GM10266 (cell line): ENCODE measurements at regions not wholly inside any gene's neighbourhood (a gene's known extent, or its start where the extent isn't known, plus 50 kb on each side); places are given as distances from the start of the nearest gene placed in this dataset.

ENCODE experiments used
- DNase-seq: peaks from one replicate; pipeline ENCODE4 v3.0.0; 2012; ENCODE audit errors: extremely low spot score
- CTCF ChIP-seq: IDR thresholded peaks from 2 replicates; pipeline ENCODE4 v1.5.1; 2012; ENCODE audit warnings: mild to moderate bottlenecking, low read depth; ENCODE audit not compliant: control insufficient read depth, insufficient read depth; ENCODE audit errors: missing control alignments

- no peak for TF ChIP-seq CTCF
- DNase-seq: no peak
These were observed 172.1 kb downstream of the MREG start for GRCh38 chr2:215841175-215841816.

- TF ChIP-seq CTCF: no peak
- no peak for DNase-seq
These were observed 173.5 kb downstream of the MREG start for GRCh38 chr2:215839816-215840215.

GRCh38 chr2:215839309-215839708 is 174.0 kb downstream of the MREG start:
- TF ChIP-seq CTCF: no peak

GRCh38 chr2:215836881-215837280 is 176.5 kb downstream of the MREG start:
- TF ChIP-seq CTCF: no peak
- DNase-seq: no peak

More at GRCh38 chr2:215839309-215839708, 174.0 kb downstream of the MREG start:
- no peak for DNase-seq

- no peak for DNase-seq
- TF ChIP-seq CTCF: no peak
These were observed 177.7 kb downstream of the MREG start for GRCh38 chr2:215835657-215836056.

- TF ChIP-seq CTCF: no peak
- DNase-seq: no peak
These were observed 178.1 kb downstream of the MREG start for GRCh38 chr2:215835231-215835630.

- no peak for DNase-seq
- TF ChIP-seq CTCF: no peak
These were observed 179.7 kb downstream of the MREG start for GRCh38 chr2:215833531-215834162.
